Astrocyte (in vitro differentiated cells and primary cell): ENCODE measurements at regions not wholly inside any gene's neighbourhood (a gene's known extent, or its start where the extent isn't known, plus 50 kb on each side); places are given as distances from the start of the nearest gene placed in this dataset.

Source experiments
- CTCF ChIP-seq: IDR thresholded peaks from 2 replicates; pipeline ENCODE4 v1.5.1; 2011; ENCODE audit warnings: low read depth, mild to moderate bottlenecking, inconsistent platforms, low read length, moderate library complexity; ENCODE audit not compliant: insufficient read depth
- EZH2 ChIP-seq: IDR thresholded peaks from 2 replicates; pipeline ENCODE4 v1.6.1; 2012; ENCODE audit warnings: mild to moderate bottlenecking, low read length, inconsistent platforms; ENCODE audit not compliant: insufficient read depth

DNA sequence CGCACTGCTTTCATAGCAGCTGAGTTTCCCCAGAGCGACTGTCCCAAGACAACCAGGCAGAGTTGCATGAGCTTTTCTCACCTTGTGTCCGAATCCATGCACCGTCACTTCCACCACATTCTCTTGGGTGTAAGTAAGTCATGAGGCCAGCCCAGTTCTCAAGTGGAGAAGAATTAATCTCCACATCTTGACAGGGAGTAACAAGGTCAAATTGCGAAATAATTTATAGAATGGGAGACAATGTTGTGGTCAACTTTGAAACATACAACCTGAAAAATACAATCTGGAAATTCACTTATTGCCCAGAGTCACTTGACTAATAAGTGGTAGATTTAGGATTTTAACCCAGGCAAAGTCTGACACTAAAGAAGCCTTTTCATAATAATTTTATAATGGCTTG is 123.7 kb downstream of the UFM1 start:
- no peak for TF ChIP-seq CTCF
- TF ChIP-seq EZH2: no peak
